Esophagus squamous epithelium (tissue), 4 donors: ENCODE measurements at regions not wholly inside any gene's neighbourhood (a gene's known extent, or its start where the extent isn't known, plus 50 kb on each side); places are given as distances from the start of the nearest gene placed in this dataset.

Source experiments
- POLR2A ChIP-seq, 4 donors: fragments of 450-650 bp; IDR thresholded peaks; one replicate each; pipeline ENCODE4 v1.6.1; 2017; ENCODE audit warnings: antibody characterized with exemption in 4 of 4, mild to moderate bottlenecking in 4 of 4, moderate library complexity in 3 of 4
- TF ChIP-seq, protein P1 (sequence below), 6 experiments: fragments of 450-650 bp in 4 of 6; fragments of 200-600 bp in 2 of 6; sonication (generic) in 2 of 6; IDR thresholded peaks; one replicate each; pipeline ENCODE4 v1.5.1; 2016 to 2019; ENCODE audit warnings: antibody characterized with exemption in 6 of 6, mild to moderate bottlenecking in 4 of 6, moderate library complexity in 4 of 6

DNA sequence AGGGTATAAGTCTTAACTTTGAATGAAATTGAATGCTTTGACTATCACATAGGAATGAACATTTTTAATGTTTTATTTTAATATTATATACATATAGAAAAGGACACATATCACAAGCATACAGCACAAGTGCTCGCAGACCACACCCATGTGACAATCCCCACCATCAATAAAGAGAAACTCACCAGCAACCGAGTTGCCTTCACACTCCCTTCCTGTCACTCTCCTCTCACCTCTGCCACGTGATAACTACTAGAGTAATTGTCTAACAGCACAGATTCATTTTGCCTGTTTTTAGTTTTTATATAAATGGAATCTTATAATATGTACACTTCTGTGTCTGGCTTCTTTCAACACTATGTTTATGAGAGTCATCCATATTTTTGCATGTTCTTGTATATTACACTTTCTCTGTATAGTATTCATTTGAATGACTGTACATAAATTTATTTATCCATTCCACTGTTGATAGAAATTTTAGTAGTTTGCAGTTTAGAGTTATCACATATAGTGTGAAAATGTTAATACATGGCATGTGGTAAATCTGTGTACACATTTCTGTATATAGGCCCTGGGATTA is 304.9 kb upstream of the DUSP10 start:
- TF ChIP-seq, protein P1, sequence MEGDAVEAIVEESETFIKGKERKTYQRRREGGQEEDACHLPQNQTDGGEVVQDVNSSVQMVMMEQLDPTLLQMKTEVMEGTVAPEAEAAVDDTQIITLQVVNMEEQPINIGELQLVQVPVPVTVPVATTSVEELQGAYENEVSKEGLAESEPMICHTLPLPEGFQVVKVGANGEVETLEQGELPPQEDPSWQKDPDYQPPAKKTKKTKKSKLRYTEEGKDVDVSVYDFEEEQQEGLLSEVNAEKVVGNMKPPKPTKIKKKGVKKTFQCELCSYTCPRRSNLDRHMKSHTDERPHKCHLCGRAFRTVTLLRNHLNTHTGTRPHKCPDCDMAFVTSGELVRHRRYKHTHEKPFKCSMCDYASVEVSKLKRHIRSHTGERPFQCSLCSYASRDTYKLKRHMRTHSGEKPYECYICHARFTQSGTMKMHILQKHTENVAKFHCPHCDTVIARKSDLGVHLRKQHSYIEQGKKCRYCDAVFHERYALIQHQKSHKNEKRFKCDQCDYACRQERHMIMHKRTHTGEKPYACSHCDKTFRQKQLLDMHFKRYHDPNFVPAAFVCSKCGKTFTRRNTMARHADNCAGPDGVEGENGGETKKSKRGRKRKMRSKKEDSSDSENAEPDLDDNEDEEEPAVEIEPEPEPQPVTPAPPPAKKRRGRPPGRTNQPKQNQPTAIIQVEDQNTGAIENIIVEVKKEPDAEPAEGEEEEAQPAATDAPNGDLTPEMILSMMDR (IDR thresholded peaks at IDR 0.05), result no peak
- no peak for TF ChIP-seq POLR2A (IDR thresholded peaks at IDR 0.05)
